Stimulated activated effector memory CD8-positive, alpha-beta T cell treated with anti-CD3 and anti-CD28 coated beads, Interleukin-12 subunit alpha, Interleukin-12 subunit beta, amount 100 ng/mL, for 72 hours (primary cell): ENCODE measurements at regions not wholly inside any gene's neighbourhood (a gene's known extent, or its start where the extent isn't known, plus 50 kb on each side); places are given as distances from the start of the nearest gene placed in this dataset.

ENCODE experiments used
- ATAC-seq: fragments of 150-1000 bp; cut with Tn5 transposase; 2 replicates; pipeline ENCODE4 v1.10.0; 2021
- DNase-seq, 2 donors: peaks; one replicate each; pipeline ENCODE4 v3.0.0; 2021 to 2022; ENCODE audit warnings: low spot score in 2 of 2
- H3K27ac Mint-ChIP-seq: one replicate; pipeline ENCODE4 v1.8.0; 2022; ENCODE audit warnings: mild to moderate bottlenecking, mixed read lengths
- H3K36me3 Mint-ChIP-seq: one replicate; pipeline ENCODE4 v1.8.0; 2022; ENCODE audit warnings: mild to moderate bottlenecking, mixed read lengths
- H3K4me1 Mint-ChIP-seq: one replicate; pipeline ENCODE4 v1.8.0; 2022; ENCODE audit warnings: mixed read lengths
- H3K4me3 Mint-ChIP-seq: one replicate; pipeline ENCODE4 v1.8.0; 2022; ENCODE audit warnings: mild to moderate bottlenecking, mixed read lengths
- H3K9me3 Mint-ChIP-seq: one replicate; pipeline ENCODE4 v1.8.0; 2022; ENCODE audit warnings: mixed read lengths

DNA sequence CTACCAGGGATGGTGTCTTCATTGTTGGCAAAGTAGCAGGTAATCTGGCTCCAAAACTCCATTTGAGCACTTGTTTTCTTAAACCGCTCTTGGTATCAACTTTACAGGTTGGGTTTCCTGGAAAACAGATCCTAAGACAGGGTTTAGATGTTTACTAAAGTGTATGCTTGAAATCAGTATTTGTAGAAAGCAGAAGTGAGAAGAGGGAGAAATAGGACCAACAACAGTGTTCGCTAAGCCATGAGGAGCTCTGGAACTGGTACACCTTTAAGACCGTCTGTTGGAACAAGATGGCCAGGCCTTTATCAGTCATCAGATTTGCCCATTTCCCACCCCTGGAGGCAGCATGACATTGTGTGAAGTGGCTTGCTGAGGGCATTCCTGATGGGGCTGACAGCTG, 171.0 kb upstream of the COL8A1 start:
- H3K4me1 Mint-ChIP-seq, result no peaks in the 10 kb centered on the region
- DNase-seq (no peak), ATAC-seq (peak; percentile 21)
- no peak overlapping the region for H3K4me3 Mint-ChIP-seq
- H3K9me3 Mint-ChIP-seq, result peaks cover 7% of the 10 kb centered on the region
- no peaks in the 10 kb centered on the region for H3K36me3 Mint-ChIP-seq
- H3K27ac Mint-ChIP-seq, result no peak overlapping the region

DNA sequence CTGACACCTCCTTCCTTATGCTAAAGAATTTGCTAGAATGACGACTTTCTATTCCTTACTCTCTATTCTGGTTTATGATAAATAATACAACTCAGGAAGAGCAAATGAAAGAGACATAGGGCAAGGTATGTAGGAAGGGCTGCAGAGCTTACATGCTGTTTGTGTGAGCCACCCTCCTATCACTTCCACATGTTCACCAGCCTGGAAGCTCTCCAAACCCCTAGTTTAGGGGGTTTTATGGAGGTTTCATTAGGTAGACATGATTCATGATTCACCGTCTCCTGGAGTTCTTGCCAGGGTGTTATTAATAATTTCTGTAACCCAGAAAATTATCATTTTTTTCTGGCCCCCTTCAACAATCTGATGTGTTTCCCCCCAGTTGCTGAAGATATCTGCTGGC, 172.1 kb upstream of the COL8A1 start:
- ATAC-seq (no peak), DNase-seq (no peak)
- H3K4me3 Mint-ChIP-seq, result no peak overlapping the region
- H3K9me3 Mint-ChIP-seq, result peaks cover 7% of the 10 kb centered on the region
- no peak overlapping the region for H3K27ac Mint-ChIP-seq
- no peaks in the 10 kb centered on the region for H3K36me3 Mint-ChIP-seq
- no peaks in the 10 kb centered on the region for H3K4me1 Mint-ChIP-seq

DNA sequence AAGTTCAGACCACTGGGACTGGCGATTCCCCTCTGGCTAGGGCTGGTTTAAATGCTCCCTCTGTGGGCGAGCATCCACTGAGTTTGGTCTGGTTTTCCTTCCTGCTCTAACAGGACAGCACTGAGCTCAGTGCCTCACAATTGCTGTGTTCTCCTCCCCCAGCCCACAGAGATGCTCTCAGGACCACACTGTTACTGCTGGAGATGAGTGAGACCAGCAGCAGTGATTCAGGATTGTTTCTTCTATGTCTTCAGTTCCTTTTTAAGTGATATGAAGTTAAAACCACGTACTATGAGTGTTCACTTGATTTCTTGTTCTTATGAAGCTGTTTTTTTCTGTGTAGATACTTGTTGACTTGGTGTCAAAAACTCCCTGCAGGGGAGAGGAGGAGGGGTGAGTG, 180.4 kb upstream of the COL8A1 start:
- no peaks in the 10 kb centered on the region for H3K36me3 Mint-ChIP-seq
- no peak overlapping the region for H3K4me3 Mint-ChIP-seq
- ATAC-seq, result no peak
- H3K4me1 Mint-ChIP-seq, result no peaks in the 10 kb centered on the region
- H3K27ac Mint-ChIP-seq, result no peak overlapping the region
- peaks cover 5% of the 10 kb centered on the region for H3K9me3 Mint-ChIP-seq
- DNase-seq, result no peak

DNA sequence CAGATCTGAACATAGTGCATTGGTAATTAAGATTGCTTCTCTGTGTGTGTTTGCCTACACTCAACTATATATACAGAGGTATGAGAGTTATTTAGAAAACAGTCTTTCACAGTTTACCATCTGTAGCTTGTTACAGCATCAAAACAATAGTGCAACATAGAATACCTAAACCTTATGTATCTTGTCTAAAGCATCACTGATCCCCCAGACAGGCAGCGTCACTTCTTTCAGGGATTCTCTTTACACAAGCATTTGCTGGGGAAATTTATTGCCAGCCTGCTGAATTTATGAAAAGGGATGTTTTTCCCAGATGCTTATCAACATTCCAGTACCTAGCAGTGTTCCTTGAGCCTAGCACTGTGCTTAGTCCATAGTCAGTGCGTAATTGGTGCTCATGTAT, 195.8 kb upstream of the COL8A1 start:
- H3K9me3 Mint-ChIP-seq, result peaks cover 8% of the 10 kb centered on the region
- no peak overlapping the region for H3K4me3 Mint-ChIP-seq
- H3K36me3 Mint-ChIP-seq, result no peaks in the 10 kb centered on the region
- H3K27ac Mint-ChIP-seq, result no peak overlapping the region
- no peaks in the 10 kb centered on the region for H3K4me1 Mint-ChIP-seq
- ATAC-seq, result no peak
- DNase-seq, result no peak

DNA sequence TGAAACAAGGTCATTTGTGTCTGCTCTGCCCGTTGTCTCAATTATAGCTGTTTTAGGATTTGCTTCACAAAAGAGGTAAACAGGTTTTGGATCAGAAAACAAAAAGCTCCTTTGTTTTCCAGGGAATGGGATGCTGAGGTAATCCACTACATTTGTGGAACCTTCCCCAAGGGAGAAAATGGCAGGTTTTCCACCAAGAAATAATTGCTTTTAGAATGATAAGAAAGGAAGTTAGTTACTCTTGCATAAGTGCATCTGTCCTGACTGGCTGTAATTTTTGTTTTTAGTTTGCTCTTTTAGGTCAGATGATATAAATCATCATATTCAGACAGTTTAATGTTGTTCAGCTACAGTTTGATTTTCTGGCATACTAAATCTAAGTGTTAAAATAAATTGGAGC, 198.5 kb upstream of the COL8A1 start:
- Mint-ChIP-seq H3K9me3 (peaks cover 5% of the 10 kb centered on the region), H3K36me3 (no peaks in the 10 kb centered on the region), H3K27ac (no peak overlapping the region), H3K4me3 (no peak overlapping the region), H3K4me1 (no peaks in the 10 kb centered on the region)
- ATAC-seq (no peak), DNase-seq (no peak)

DNA sequence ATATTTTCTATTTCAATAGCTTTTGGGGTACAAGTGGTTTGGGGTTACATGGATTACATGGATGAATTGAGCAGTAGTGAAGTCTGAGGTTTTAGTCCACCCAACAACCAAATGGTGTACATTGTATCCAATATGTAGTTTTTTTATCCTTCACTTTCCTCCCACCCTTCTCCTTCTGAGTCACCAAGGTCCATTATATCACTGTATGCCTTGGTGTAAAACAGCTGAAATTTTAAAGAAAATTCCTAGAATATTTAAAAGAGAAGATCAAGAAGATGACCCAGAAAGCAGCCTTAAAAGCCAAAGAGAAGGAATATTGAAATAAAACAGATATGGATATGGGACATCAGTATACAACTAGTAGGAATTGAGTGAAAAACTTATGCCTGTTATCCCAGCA, 204.2 kb upstream of the COL8A1 start:
- H3K4me1 Mint-ChIP-seq, result no peaks in the 10 kb centered on the region
- no peak overlapping the region for H3K27ac Mint-ChIP-seq
- no peak overlapping the region for H3K4me3 Mint-ChIP-seq
- DNase-seq (no peak), ATAC-seq (no peak)
- no peaks in the 10 kb centered on the region for H3K9me3 Mint-ChIP-seq
- no peaks in the 10 kb centered on the region for H3K36me3 Mint-ChIP-seq

DNA sequence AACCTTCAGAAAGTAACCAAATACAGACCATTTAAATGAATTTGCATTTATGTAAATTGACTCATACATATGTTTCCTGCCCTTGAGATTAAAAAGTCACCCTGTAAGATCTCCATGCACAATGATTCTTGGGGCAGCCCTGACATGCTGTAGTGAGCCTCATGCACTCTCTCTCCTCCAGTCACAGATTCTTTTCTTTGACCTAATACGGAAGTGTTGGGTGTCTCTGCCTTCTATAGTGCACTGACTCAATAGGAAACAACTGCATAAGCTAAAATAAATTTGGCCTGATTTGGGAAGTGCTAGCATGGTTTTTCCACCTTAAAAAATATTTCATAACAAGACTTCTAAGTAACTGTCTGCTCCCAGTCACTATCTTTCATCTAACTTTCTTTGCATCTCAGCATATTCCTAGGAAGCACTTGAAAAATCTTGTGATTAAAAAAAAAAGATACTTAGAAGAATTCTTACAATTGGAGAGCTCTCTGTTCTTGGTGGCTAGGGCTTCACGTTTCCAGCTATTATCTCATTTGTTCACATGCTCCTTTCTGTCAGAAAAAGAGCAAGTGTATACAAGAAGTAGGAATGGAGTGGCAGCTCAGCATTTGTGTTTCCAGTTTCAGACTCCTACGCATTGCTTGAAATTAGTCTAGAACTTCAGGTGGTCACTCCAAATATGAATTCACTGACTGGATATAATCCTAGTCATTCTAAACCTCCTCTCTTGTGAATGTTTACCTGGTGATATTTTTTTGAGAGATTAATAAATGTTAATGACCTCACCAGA, 207.9 kb upstream of the COL8A1 start:
- ATAC-seq (no peak), DNase-seq (no peak)
- Mint-ChIP-seq H3K36me3 (no peaks in the 10 kb centered on the region), H3K4me3 (no peak overlapping the region), H3K27ac (no peak overlapping the region), H3K4me1 (no peaks in the 10 kb centered on the region), H3K9me3 (no peaks in the 10 kb centered on the region)

DNA sequence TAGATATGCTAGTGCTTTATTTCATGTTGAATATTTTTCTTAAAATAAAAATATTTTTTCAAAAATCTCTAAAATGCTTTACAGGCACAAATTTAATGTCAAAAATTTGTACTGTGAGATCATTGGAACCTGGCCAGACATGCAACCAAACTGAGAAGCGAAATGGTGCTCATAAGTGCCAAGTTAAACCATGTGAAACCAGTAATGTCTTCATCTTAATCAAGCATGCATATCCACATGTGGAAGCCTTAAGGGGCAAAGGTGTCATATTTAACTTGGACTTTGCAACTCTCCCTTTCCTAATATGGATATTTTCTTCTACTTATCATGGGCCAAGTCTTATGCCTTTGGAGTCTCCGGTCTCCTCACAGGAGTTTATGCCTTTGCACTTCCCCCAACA, 208.9 kb upstream of the COL8A1 start:
- Mint-ChIP-seq H3K36me3 (no peaks in the 10 kb centered on the region), H3K27ac (no peak overlapping the region), H3K4me1 (no peaks in the 10 kb centered on the region), H3K9me3 (no peaks in the 10 kb centered on the region), H3K4me3 (no peak overlapping the region)
- no peak for DNase-seq
- no peak for ATAC-seq

DNA sequence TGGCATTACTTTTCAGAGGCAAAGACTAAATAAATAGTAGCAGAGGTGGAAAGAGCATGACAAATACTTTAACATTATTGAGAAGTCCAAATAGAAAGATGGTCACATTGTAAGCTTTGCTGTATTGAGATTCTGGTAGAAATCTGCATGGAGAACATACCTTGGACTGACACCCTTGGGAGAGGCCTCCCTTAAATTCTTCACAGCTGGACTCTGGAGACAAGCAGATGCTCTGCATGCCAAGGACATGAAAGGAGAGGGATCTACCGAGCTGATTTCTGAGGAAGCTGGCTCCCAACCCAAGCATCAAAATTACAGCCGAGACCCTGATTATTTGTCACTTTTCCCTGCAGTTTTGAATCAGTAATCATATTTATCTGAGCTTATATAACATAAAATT, 212.5 kb upstream of the COL8A1 start:
- no peak overlapping the region for H3K27ac Mint-ChIP-seq
- DNase-seq (no peak), ATAC-seq (no peak)
- no peaks in the 10 kb centered on the region for H3K9me3 Mint-ChIP-seq
- H3K4me1 Mint-ChIP-seq, result no peaks in the 10 kb centered on the region
- no peak overlapping the region for H3K4me3 Mint-ChIP-seq
- H3K36me3 Mint-ChIP-seq, result no peaks in the 10 kb centered on the region

DNA sequence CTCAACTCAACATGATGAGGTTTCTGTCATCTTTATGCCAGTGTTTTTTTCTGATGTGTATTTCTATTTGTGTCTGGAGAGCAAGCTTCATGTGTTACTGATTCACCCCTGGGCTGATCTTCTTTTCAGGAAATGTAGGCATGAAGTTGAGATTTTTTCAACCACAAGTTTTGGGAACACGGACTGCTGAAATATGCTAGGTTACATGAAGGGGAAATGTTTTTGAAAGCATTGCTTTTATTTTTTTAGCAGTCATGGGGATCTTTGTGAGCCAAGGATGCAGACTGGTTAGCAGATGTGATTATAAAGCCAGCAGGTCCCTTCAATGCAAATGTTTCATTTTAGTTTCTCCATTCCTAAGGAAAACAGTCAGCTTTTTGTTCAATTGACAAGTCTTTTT, 219.3 kb upstream of the COL8A1 start:
- no peak for DNase-seq

DNA sequence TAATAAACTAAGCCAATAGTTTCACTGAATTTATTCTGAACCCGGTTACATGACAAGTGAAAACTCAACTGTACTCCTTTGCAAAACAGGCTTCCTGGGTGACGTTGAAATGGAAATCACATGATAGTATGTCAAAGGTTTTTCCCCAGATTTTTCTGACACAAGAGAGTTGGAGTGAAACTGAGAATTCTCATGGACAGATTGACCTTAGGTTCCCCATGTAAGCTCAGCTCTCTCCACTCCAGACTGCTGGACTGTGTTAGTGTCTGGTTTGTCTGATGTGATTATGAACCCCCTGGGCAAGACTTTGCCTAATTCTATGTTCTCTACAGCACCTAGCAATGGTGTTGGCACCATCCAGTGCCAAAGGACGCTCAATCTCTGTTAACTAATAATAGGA, 219.7 kb upstream of the COL8A1 start:
- ATAC-seq, result no peak
- H3K4me3 Mint-ChIP-seq, result no peak overlapping the region
- H3K27ac Mint-ChIP-seq, result no peak overlapping the region
- no peak for DNase-seq
- H3K9me3 Mint-ChIP-seq, result no peaks in the 10 kb centered on the region
- no peaks in the 10 kb centered on the region for H3K4me1 Mint-ChIP-seq
- no peaks in the 10 kb centered on the region for H3K36me3 Mint-ChIP-seq

More for the DNA sequence above, 219.3 kb upstream of the COL8A1 start:
- Mint-ChIP-seq H3K4me1 (no peaks in the 10 kb centered on the region), H3K27ac (no peak overlapping the region), H3K9me3 (no peaks in the 10 kb centered on the region), H3K36me3 (no peaks in the 10 kb centered on the region), H3K4me3 (no peak overlapping the region)
- ATAC-seq, result no peak

DNA sequence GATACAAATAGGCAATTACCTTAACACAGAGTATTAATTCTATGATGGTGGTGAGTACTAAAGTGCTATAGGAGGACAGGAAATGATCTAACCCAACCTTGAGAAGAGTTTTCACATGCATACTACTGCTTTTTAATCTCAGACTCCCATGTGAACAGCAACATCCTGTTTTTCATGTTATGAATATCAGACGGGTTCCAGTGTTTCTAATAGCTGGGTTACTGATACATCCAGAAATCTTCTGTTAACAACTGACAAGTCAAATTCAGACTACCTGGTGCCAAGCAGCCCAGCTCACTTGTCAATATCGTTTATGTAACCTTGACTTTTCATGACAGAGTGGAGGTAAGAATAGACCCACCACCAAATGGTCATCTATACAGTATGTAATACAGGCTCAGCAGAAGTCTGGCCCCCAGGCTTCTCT, 220.2 kb upstream of the COL8A1 start:
- Mint-ChIP-seq H3K9me3 (no peaks in the 10 kb centered on the region), H3K4me3 (no peak overlapping the region), H3K27ac (no peak overlapping the region), H3K36me3 (no peaks in the 10 kb centered on the region), H3K4me1 (no peaks in the 10 kb centered on the region)
- ATAC-seq (peak; percentile 44), DNase-seq (no peak)

DNA sequence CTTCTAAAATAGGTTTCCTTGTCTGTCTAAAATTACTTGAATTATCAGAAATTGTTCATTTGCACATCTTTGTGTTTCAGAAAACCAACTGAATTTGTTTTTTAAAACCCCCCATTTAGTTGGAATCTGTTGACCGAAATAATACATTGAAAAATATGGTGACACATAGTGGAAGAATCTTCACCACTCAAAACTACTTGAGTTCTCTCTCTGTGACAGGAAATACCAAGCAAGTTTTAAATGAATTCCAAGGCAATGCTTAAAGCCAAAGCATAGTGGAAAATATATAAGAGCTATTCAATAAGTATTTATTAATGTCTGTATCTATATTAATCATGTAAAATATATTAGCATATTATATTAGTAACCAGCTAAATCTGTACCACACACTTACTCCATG, 224.9 kb upstream of the COL8A1 start:
- H3K27ac Mint-ChIP-seq, result no peak overlapping the region
- no peaks in the 10 kb centered on the region for H3K36me3 Mint-ChIP-seq
- no peak for DNase-seq
- no peak for ATAC-seq
- no peak overlapping the region for H3K4me3 Mint-ChIP-seq
- H3K9me3 Mint-ChIP-seq, result peaks cover 3% of the 10 kb centered on the region
- H3K4me1 Mint-ChIP-seq, result no peaks in the 10 kb centered on the region

DNA sequence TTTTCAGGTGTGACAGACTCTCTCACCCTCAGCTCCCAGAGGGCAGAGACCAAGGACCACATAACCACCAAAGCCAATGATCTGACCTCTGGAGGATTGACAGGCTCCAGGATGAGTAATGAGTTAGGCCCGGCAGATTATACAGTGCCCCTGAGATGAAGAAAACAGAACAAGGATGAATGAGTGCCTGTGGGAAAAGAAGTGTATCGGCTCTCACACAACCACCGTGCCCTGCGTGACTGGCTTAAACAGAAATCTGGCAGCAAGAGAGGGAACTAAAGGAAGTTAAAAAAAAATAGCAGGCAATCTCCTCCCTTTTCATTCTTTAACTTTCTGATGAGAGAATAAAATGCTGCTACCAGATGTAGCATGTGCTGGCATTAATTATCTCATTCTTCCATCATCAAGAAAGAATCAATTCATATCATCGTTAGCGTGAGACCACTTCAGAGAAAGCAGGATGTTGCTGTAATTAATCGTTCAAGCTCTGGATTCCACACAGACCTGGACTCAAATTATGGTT, 227.5 kb upstream of the COL8A1 start:
- H3K36me3 Mint-ChIP-seq, result no peaks in the 10 kb centered on the region
- ATAC-seq (no peak), DNase-seq (no peak)
- H3K4me3 Mint-ChIP-seq, result no peak overlapping the region
- H3K9me3 Mint-ChIP-seq, result peaks cover 3% of the 10 kb centered on the region
- H3K4me1 Mint-ChIP-seq, result no peaks in the 10 kb centered on the region
- H3K27ac Mint-ChIP-seq, result no peak overlapping the region

DNA sequence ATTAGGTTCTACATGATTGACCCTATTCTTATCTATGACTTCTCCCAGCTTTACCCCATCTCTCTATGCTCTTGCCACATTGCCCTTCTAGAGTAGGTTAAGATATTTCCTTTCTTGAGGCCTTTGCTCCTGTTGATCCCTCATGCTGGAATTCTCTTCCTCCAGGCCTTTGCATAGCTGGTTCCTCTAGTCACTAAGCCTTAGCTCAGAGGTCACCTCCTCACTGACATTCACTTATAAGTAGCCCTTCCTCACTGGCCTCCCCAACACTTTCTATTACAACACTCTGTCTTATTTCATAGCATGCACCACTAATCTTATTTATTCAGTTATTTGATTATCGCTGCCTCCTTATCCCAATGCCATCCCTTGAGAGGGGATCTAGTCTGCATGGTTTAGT, 228.4 kb upstream of the COL8A1 start:
- Mint-ChIP-seq H3K9me3 (peaks cover 3% of the 10 kb centered on the region), H3K36me3 (no peaks in the 10 kb centered on the region), H3K27ac (no peak overlapping the region), H3K4me3 (no peak overlapping the region), H3K4me1 (no peaks in the 10 kb centered on the region)
- no peak for ATAC-seq
- DNase-seq, result no peak

DNA sequence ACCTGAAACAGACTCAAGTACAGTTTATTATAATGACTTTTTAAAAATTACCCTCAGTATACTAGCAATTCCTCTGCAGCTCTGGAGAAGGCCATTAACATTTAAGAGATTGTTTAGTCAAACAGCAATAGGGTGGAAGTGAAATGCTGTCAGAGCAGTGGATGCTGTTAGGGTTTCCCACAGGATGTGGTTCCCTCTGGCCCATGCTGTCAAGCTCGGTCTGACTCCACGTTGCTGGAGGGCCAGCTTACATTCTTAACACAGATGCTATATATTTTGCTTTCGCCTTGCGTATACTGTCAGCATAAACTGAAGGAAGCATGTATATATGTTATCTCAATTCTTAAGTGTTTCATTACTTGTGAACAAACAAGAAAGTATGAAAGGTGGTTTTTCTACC, 231.1 kb upstream of the COL8A1 start:
- Mint-ChIP-seq H3K4me1 (no peaks in the 10 kb centered on the region), H3K4me3 (no peak overlapping the region), H3K36me3 (no peaks in the 10 kb centered on the region), H3K9me3 (peaks cover 3% of the 10 kb centered on the region), H3K27ac (no peak overlapping the region)
- no peak for ATAC-seq
- no peak for DNase-seq
